Panc1 (cell line): ENCODE measurements at regions not wholly inside any gene's neighbourhood (a gene's known extent, or its start where the extent isn't known, plus 50 kb on each side); places are given as distances from the start of the nearest gene placed in this dataset.

ENCODE experiments used
- ATAC-seq: fragments of 200-7000 bp; cut with Tn5 transposase; 2 replicates; pipeline ENCODE4 v1.9.1; 2020; ENCODE audit warnings: mild to moderate bottlenecking, moderate library complexity
- BruUV-seq: library from RNA; stranded (reverse); fragments of 400-500 nt; replicated peaks from 2 replicates; lab custom pipeline; 2021; lab: Mats Ljungman, UMichigan
- CTCF ChIA-PET: fragments of 300-600 bp; sonication (Branson Sonifier 250); formaldehyde crosslinking; loops from one replicate; lab custom pipeline; 2022; ENCODE audit warnings: antibody characterized with exemption; lab: Charles Lee
- POLR2A ChIA-PET: fragments of 300-600 bp; sonication (Branson Sonifier 250); formaldehyde crosslinking; loops from one replicate; lab custom pipeline; 2022; ENCODE audit warnings: antibody characterized with exemption; lab: Charles Lee
- DNase-seq: peaks from one replicate; pipeline ENCODE4 v3.0.0-alpha.2; 2010; ENCODE audit warnings: low read depth, low spot score
- H3K27ac ChIP-seq: 2 replicates; pipeline ENCODE4 v1.5.1; 2011; ENCODE audit warnings: mild to moderate bottlenecking, low read length, inconsistent platforms
- H3K27me3 ChIP-seq: fragments of 200-500 bp; sonication (Bioruptor generic); 2 replicates; pipeline ENCODE4 v1.6.0; 2014; ENCODE audit warnings: low read length, inconsistent platforms; ENCODE audit not compliant: control insufficient read depth, insufficient read depth
- H3K36me3 ChIP-seq: fragments of 200-500 bp; sonication (Bioruptor generic); 2 replicates; pipeline ENCODE4 v1.5.1; 2014; ENCODE audit warnings: inconsistent platforms, mild to moderate bottlenecking, low read length, moderate library complexity; ENCODE audit not compliant: control insufficient read depth, insufficient read depth
- H3K4me1 ChIP-seq: 2 replicates; pipeline ENCODE4 v1.5.1; 2011; ENCODE audit warnings: inconsistent platforms, mild to moderate bottlenecking, low read length, moderate library complexity; ENCODE audit not compliant: control insufficient read depth, insufficient read depth
- H3K4me3 ChIP-seq, 2 experiments: 2 replicates each; pipeline ENCODE4 v1.5.1; 2011 to 2012; ENCODE audit warnings: low read depth in 2 of 2, low read length in 2 of 2, mild to moderate bottlenecking in 2 of 2, inconsistent platforms in 1 of 2, moderate library complexity in 1 of 2
- H3K9me3 ChIP-seq: fragments of 200-500 bp; sonication (Bioruptor generic); 2 replicates; pipeline ENCODE4 v1.5.1; 2014; ENCODE audit warnings: low read depth, mild to moderate bottlenecking, inconsistent platforms, low read length, moderate library complexity; ENCODE audit not compliant: control insufficient read depth, insufficient read depth
- CTCF ChIP-seq: fragments of 450-650 bp; IDR thresholded peaks from 2 replicates; pipeline ENCODE4 v1.5.1; 2017; ENCODE audit warnings: mild to moderate bottlenecking
- POLR2AphosphoS5 ChIP-seq: IDR thresholded peaks from 2 replicates; pipeline ENCODE4 v1.6.1; 2012; ENCODE audit warnings: mild to moderate bottlenecking, low read depth, low read length, moderate library complexity
- REST ChIP-seq, 2 experiments: IDR thresholded peaks; 2 replicates each; pipeline ENCODE4 v1.6.1; 2011 to 2012; ENCODE audit warnings: low read depth in 2 of 2, control low read depth in 1 of 2, low read length in 1 of 2, mild to moderate bottlenecking in 1 of 2, moderate library complexity in 1 of 2; ENCODE audit not compliant: insufficient read depth in 1 of 2
- SIN3A ChIP-seq: IDR thresholded peaks from 2 replicates; pipeline ENCODE4 v1.6.1; 2012; ENCODE audit warnings: low read depth, mild to moderate bottlenecking, low read length, moderate library complexity, borderline replicate concordance; ENCODE audit not compliant: insufficient read depth
- TCF7L2 ChIP-seq: IDR thresholded peaks from 2 replicates; pipeline ENCODE4 v1.6.1; 2011; ENCODE audit warnings: mild to moderate bottlenecking, low read depth, low read length, inconsistent platforms
- in situ Hi-C: cut with HindIII; loops from 2 replicates; pipeline ENCODE4 v1.10.0; 2016; ENCODE audit warnings: low sequenced_read_pairs, low pct_unique_long_range_greater_than_20kb
- intact Hi-C: fragments of 100-400 bp; cut with micrococcal nuclease; formaldehyde crosslinking; loops from one replicate; pipeline ENCODE4 v1.10.0; 2022; ENCODE audit not compliant: unreplicated experiment

GRCh38 chr11:71327156-71328085 is 75.0 kb upstream of the SHANK2 start:
- POLR2A ChIA-PET: no interaction called here
- Histone ChIP-seq H3K4me3 (no peak overlapping the region), H3K36me3 (no peaks in the 10 kb centered on the region), H3K27ac (no peak overlapping the region), H3K4me1 (no peaks in the 10 kb centered on the region), H3K27me3 (no peaks in the 10 kb centered on the region), H3K9me3 (no peaks in the 10 kb centered on the region)
- BruUV-seq: no TSS peak
- intact Hi-C loops (no loop called here), in situ Hi-C loops (no loop called here)
- TF ChIP-seq POLR2AphosphoS5: no peak
- TF ChIP-seq TCF7L2: no peak
- no peak for TF ChIP-seq REST (IDR thresholded peaks at IDR 0.05; ENCODE audit: insufficient read depth in 1 of 2, low read depth in 2 of 2, low read length in 1 of 2)
- no peak for TF ChIP-seq CTCF
- no peak for TF ChIP-seq SIN3A
- CTCF ChIA-PET: interaction anchor here (0.6 to 0.7 kb wide), 2 partner anchors 78 to 144 kb away, joined by 3 read pairs; no protein-coding TSS in a partner anchor
- DNase-seq (no peak), ATAC-seq (no peak)

- ChIA-PET POLR2A (no interaction called here), CTCF (no interaction called here)
- intact Hi-C loops: no loop called here
- Histone ChIP-seq H3K9me3 (no peaks in the 10 kb centered on the region), H3K27me3 (no peaks in the 10 kb centered on the region), H3K36me3 (no peaks in the 10 kb centered on the region), H3K27ac (no peak overlapping the region), H3K4me3 (no peak overlapping the region), H3K4me1 (no peaks in the 10 kb centered on the region)
- no TSS peak for BruUV-seq
- no peak for DNase-seq
- in situ Hi-C loops: no loop called here
- TF ChIP-seq CTCF: no peak
- no peak for ATAC-seq
Observed at GRCh38 chr11:71326328-71326940, 74.1 kb upstream of the SHANK2 start.
